Omental fat pad (tissue), 3 donors: ENCODE measurements at regions not wholly inside any gene's neighbourhood (a gene's known extent, or its start where the extent isn't known, plus 50 kb on each side); places are given as distances from the start of the nearest gene placed in this dataset.
"Not testable (repeated sequence)": the region's sequence is repeated elsewhere in the genome, so short reads cannot be mapped to it uniquely, and the experiment has no call there.

Experiments used
- ATAC-seq: fragments of 150-250 bp; one replicate; pipeline ENCODE4 v1.9.1; 2016; ENCODE audit warnings: mild to moderate bottlenecking, moderate library complexity; ENCODE audit not compliant: low FRiP score
- DNase-seq: peaks from one replicate; pipeline ENCODE4 v3.0.0-alpha.2; 2019; ENCODE audit warnings: low spot score
- TF ChIP-seq, protein P1 (sequence below), 3 donors: fragments of 450-650 bp; IDR thresholded peaks; one replicate each; pipeline ENCODE4 v1.5.1; 2016 to 2017; ENCODE audit warnings: antibody characterized with exemption in 3 of 3, mild to moderate bottlenecking in 3 of 3, moderate library complexity in 2 of 3

DNA sequence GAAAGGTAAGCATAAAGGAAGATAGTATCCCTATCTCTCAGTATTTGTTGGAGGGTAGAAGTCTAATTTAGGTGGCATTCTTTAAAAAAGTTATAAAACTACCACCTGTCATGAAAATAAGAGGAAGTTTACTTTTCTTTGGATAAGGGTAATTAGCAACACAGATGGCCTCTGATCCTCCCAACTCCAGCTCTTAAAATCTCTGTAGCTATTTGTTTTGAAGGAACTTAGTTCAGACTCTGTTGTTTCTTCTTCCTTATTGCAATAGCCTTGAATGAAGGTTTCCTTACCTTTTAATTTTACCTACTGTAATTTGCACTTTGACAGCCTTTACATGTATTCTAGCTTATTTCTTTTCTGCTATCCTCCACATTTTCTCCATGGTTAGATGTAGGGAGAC is 1261.3 kb downstream of the RAPGEF2 start:
- TF ChIP-seq, protein P1, sequence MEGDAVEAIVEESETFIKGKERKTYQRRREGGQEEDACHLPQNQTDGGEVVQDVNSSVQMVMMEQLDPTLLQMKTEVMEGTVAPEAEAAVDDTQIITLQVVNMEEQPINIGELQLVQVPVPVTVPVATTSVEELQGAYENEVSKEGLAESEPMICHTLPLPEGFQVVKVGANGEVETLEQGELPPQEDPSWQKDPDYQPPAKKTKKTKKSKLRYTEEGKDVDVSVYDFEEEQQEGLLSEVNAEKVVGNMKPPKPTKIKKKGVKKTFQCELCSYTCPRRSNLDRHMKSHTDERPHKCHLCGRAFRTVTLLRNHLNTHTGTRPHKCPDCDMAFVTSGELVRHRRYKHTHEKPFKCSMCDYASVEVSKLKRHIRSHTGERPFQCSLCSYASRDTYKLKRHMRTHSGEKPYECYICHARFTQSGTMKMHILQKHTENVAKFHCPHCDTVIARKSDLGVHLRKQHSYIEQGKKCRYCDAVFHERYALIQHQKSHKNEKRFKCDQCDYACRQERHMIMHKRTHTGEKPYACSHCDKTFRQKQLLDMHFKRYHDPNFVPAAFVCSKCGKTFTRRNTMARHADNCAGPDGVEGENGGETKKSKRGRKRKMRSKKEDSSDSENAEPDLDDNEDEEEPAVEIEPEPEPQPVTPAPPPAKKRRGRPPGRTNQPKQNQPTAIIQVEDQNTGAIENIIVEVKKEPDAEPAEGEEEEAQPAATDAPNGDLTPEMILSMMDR (IDR thresholded peaks at IDR 0.05), result no peak
- no peak for DNase-seq
- no peak for ATAC-seq

DNA sequence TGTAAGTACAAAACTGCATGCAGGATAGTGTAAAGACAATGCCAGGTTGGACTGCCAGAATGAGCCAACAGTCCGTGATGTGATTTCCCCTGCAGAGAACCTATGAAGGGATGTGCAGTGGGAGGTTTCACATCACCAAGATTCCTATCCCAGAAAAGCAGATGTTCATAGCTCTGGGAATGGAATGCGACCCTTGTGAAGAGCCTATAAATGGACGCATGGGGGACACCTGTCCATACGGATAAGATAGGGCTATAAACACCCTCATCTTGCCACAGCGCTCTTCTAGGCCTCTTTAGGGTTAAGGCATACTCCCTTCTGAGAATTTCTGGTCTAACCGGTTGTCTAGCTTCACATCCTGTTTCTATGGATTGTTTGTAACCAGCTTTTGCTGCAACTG is 1261.8 kb downstream of the RAPGEF2 start:
- DNase-seq, ATAC-seq: not testable (repeated sequence)

DNA sequence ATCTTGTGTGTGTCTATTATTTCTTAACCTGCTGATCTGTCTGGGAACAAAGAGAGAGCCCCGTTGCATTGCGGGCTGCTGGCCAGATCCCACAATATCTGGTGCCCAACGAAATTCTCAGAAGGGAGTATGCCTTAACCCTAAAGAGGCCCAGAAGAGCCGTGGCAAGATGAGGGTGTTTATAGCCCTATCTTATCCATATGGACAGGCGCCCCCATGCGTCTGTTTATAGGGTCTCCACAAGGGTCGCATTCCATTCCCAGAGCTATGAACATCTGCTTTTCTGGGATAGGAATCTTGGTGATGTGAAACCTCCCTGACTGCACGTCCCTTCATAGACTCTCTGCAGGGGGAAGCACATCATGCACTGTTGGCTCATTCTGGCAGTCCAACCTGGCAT is 1262.5 kb downstream of the RAPGEF2 start:
- DNase-seq, result not testable (repeated sequence)

DNA sequence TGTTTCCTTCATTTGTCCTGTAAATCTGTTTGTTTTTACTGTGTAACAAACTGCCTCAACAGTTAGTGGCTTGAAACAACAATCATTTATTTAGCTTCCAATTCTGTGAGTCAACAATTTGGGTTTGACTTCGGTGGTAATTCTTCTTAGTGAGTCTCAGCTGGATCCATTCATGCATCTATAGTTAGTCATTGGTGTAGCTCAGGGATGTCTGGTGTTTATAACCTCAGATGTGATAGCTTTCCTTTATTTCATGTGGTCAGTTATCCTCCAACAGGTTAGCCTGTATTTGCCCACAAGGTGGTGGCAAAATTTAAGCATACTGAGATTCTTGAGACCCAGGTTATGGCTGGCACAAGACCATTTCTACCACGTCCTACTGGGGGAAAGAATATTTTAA is 1267.2 kb downstream of the RAPGEF2 start:
- TF ChIP-seq, protein P1 (IDR thresholded peaks at IDR 0.05), result no peak
- no peak for DNase-seq
- ATAC-seq, result no peak

More for the DNA sequence above, 1262.5 kb downstream of the RAPGEF2 start:
- not testable (repeated sequence) for ATAC-seq

DNA sequence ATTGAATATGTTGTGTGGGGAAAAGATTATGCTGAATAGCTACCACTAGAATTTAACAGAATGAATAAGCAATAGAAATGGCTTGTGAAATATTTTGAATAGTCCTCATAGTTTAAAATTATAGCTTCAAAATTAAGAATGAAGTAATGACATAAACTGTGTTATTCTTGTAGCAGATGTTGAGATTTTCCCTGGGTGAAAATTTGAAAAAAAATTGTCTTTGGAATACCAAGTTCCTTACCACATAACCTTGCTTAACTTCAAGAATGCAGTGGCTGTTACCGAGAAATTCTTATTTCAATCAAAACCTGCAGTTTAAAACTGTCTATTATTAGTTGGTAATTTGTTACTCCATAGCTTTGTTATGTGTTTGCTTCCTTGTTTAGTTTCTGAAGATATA is 1268.6 kb downstream of the RAPGEF2 start:
- DNase-seq, result no peak
- TF ChIP-seq, protein P1 (IDR thresholded peaks at IDR 0.05), result no peak
- ATAC-seq, result no peak

DNA sequence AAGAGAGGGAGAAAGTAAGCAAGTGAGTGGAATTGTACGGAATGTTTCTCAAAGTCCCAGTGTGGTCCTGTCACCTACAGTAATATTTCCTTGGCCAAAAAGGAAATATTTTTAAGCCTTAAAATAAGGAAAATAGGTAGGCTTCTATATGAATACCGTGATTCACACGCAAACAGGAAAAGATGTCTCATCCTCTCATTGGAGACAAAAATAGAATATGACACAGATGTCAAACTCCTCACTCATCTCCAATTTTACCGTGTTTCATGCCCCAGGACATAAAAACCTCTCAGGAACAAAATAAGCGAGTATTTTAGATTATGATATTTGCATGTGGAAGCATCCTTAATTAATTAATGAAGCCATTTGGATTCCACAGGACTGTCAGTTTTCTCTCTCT is 1269.5 kb downstream of the RAPGEF2 start:
- DNase-seq, result no peak
- TF ChIP-seq, protein P1 (IDR thresholded peaks at IDR 0.05), result no peak
- ATAC-seq, result no peak

DNA sequence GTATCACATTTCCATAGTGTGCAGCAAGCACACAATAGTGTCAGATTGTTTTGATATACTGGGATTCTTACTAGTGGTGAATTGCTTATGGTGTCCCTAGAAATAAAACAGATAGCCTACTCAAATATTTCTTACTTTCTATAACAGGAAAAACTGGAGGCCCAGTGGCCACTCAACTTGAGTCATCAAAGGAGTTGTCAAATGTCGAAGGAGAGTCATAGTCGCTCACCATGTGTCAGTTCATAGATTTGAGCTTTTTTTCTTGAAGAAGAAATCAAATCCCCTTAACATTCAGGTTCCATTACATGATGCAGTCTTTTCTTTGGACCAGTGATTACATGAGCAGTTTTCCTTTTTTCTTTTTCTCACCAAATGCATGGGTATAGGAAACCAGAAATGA is 1271.0 kb downstream of the RAPGEF2 start:
- ATAC-seq (no peak), DNase-seq (no peak)
- TF ChIP-seq, protein P1 (IDR thresholded peaks at IDR 0.05), result no peak

DNA sequence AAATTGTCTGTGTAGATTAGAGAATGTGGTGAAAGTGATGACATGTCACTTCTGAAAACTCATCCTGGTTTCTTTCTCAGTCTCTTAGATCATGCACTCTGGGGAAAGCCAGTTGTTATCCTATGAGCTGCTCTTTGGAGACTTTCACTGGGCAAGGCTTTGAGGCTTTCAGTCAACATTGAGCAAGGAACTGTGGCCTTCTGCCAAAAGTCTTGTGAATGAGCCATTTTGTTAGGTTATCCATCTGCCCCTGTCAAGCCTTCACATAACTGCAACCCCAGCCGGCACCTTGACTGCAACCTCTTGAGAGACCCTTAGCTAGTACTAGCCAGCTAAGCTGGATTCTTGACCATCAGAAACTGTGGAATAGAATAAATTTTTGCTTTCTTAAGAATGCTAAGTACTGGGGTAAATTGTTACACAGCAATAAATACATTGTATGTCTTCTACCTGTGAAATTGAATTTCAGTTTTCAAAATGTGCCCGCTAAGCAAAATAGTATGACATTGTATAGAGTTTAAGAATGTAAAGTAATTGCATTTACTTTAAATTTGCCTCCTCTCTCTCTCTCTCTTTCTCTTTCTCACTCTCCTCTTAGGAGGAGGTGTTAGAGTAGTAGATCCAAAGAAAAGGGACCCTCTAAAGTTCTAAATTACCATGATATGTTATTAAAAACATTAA is 1273.0 kb downstream of the RAPGEF2 start:
- no peak for DNase-seq
- ATAC-seq, result no peak
- TF ChIP-seq, protein P1 (IDR thresholded peaks at IDR 0.05), result no peak
